ENCODE measurements at regions not wholly inside any gene's neighbourhood (a gene's known extent, or its start where the extent isn't known, plus 50 kb on each side); places are given as distances from the start of the nearest gene placed in this dataset.

GRCh38 chr18:77505499-77505898 lies 255.9 kb downstream of the GALR1 start:
- TF ChIP-seq POLR2A (IDR thresholded peaks at IDR 0.05; ENCODE audit: low read depth, low read length) (no peak), TAF1 (IDR thresholded peaks at IDR 0.05; ENCODE audit: borderline replicate concordance, low read depth, low read length) (no peak), POLR2AphosphoS5 (IDR thresholded peaks at IDR 0.05; ENCODE audit: low read depth, low read length) (no peak)

All from GM12892 (cell line).